Astrocyte (in vitro differentiated cells and primary cell): ENCODE measurements at regions not wholly inside any gene's neighbourhood (a gene's known extent, or its start where the extent isn't known, plus 50 kb on each side); places are given as distances from the start of the nearest gene placed in this dataset.
"Not testable (repeated sequence)": the region's sequence is repeated elsewhere in the genome, so short reads cannot be mapped to it uniquely, and the experiment has no call there.

ENCODE experiments used
- DNase-seq: peaks from one replicate; pipeline ENCODE4 v3.0.0-alpha.2; 2010; ENCODE audit warnings: low read depth
- FAIRE-seq: peaks from 2 replicates; lab custom pipeline; 2011; peaks lifted over from hg19 to GRCh38; lab: Jason Lieb, UNC
- H2AFZ ChIP-seq: 2 replicates; pipeline ENCODE4 v1.6.0; 2012; ENCODE audit warnings: low read depth, low read length, inconsistent platforms
- H3K27ac ChIP-seq: 2 replicates; pipeline ENCODE4 v1.5.1; 2011; ENCODE audit warnings: low read depth, low read length, inconsistent platforms
- H3K27me3 ChIP-seq: 2 replicates; pipeline ENCODE4 v1.6.0; 2011; ENCODE audit warnings: low read length, inconsistent platforms; ENCODE audit not compliant: insufficient read depth
- H3K36me3 ChIP-seq: 2 replicates; pipeline ENCODE4 v1.5.1; 2011; ENCODE audit warnings: low read length, inconsistent platforms; ENCODE audit not compliant: insufficient read depth
- H3K4me1 ChIP-seq: 2 replicates; pipeline ENCODE4 v1.5.1; 2011; ENCODE audit warnings: low read length, inconsistent platforms; ENCODE audit not compliant: insufficient read depth
- H3K4me2 ChIP-seq: 2 replicates; pipeline ENCODE4 v1.6.0; 2012; ENCODE audit warnings: low read length, inconsistent platforms
- H3K4me3 ChIP-seq: 2 replicates; pipeline ENCODE4 v1.5.1; 2011; ENCODE audit warnings: low read depth, mild to moderate bottlenecking, low read length, inconsistent platforms; ENCODE audit not compliant: insufficient read depth
- H3K79me2 ChIP-seq: 2 replicates; pipeline ENCODE4 v1.6.0; 2012; ENCODE audit warnings: mild to moderate bottlenecking, low read length, inconsistent platforms; ENCODE audit not compliant: insufficient read depth
- H3K9ac ChIP-seq: 2 replicates; pipeline ENCODE4 v1.6.0; 2012; ENCODE audit warnings: mild to moderate bottlenecking, low read length, inconsistent platforms
- H3K9me3 ChIP-seq: 2 replicates; pipeline ENCODE4 v1.5.1; 2012; ENCODE audit warnings: low read depth, mild to moderate bottlenecking, low read length, inconsistent platforms; ENCODE audit not compliant: insufficient read depth
- H4K20me1 ChIP-seq: 2 replicates; pipeline ENCODE4 v1.6.0; 2012; ENCODE audit warnings: low read length, inconsistent platforms; ENCODE audit not compliant: insufficient read depth
- H3K27ac Mint-ChIP-seq: one replicate; pipeline ENCODE4 v1.8.0; 2021; ENCODE audit warnings: mild to moderate bottlenecking, mixed read lengths; ENCODE audit not compliant: unreplicated experiment
- H3K27me3 Mint-ChIP-seq: one replicate; pipeline ENCODE4 v1.8.0; 2021; ENCODE audit warnings: low read depth, mixed read lengths; ENCODE audit not compliant: unreplicated experiment
- H3K36me3 Mint-ChIP-seq: one replicate; pipeline ENCODE4 v1.8.0; 2021; ENCODE audit warnings: low read depth, mixed read lengths; ENCODE audit not compliant: unreplicated experiment
- H3K4me1 Mint-ChIP-seq: one replicate; pipeline ENCODE4 v1.8.0; 2021; ENCODE audit warnings: low read depth, mixed read lengths; ENCODE audit not compliant: unreplicated experiment
- H3K4me3 Mint-ChIP-seq: one replicate; pipeline ENCODE4 v1.8.0; 2021; ENCODE audit warnings: mild to moderate bottlenecking, moderate library complexity, mixed read lengths; ENCODE audit not compliant: unreplicated experiment
- H3K9me3 Mint-ChIP-seq: one replicate; pipeline ENCODE4 v1.8.0; 2021; ENCODE audit warnings: mild to moderate bottlenecking, mixed read lengths; ENCODE audit not compliant: unreplicated experiment
- TF ChIP-seq, protein P1 (sequence below): IDR thresholded peaks from 2 replicates; pipeline ENCODE4 v1.5.1; 2011; ENCODE audit warnings: low read depth, mild to moderate bottlenecking, inconsistent platforms, low read length, moderate library complexity; ENCODE audit not compliant: insufficient read depth

- H3K4me1 ChIP-seq, H3K4me2 ChIP-seq, H3K79me2 ChIP-seq, H3K9ac ChIP-seq, H3K9me3 ChIP-seq, H3K36me3 ChIP-seq, H3K4me1 Mint-ChIP-seq, H3K36me3 Mint-ChIP-seq, FAIRE-seq, H3K9me3 Mint-ChIP-seq, H2AFZ ChIP-seq, H3K27me3 Mint-ChIP-seq, H3K27ac Mint-ChIP-seq, DNase-seq, H3K27ac ChIP-seq, H3K4me3 ChIP-seq, H4K20me1 ChIP-seq, H3K4me3 Mint-ChIP-seq, H3K27me3 ChIP-seq: not testable (repeated sequence)
- TF ChIP-seq, protein P1, sequence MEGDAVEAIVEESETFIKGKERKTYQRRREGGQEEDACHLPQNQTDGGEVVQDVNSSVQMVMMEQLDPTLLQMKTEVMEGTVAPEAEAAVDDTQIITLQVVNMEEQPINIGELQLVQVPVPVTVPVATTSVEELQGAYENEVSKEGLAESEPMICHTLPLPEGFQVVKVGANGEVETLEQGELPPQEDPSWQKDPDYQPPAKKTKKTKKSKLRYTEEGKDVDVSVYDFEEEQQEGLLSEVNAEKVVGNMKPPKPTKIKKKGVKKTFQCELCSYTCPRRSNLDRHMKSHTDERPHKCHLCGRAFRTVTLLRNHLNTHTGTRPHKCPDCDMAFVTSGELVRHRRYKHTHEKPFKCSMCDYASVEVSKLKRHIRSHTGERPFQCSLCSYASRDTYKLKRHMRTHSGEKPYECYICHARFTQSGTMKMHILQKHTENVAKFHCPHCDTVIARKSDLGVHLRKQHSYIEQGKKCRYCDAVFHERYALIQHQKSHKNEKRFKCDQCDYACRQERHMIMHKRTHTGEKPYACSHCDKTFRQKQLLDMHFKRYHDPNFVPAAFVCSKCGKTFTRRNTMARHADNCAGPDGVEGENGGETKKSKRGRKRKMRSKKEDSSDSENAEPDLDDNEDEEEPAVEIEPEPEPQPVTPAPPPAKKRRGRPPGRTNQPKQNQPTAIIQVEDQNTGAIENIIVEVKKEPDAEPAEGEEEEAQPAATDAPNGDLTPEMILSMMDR, result peak; percentile 40
These were observed 63.0 kb downstream of the CYP4A11 start for GRCh38 chr1:46878173-46878782.

DNA sequence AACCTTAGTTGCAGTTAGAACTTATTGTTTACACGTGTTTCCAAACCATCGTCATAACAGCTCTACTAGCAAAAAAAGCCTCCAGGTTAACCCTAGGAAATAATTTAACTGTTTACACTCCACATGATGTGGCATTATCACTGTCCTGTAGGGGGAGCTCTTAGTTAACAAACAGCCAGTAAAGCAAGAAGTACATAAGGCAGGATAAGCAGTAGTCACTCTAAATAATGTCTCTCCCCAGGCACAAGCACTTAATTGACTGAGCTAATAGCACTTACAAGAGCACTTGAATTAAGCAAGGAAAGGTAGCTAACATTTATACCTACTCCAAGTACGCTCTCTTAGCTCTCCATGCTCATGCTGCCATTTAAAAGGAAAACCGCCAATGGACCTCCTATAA lies 65.2 kb downstream of the CYP4A11 start:
- not testable (repeated sequence) for H2AFZ ChIP-seq, H3K36me3 Mint-ChIP-seq, H3K4me1 Mint-ChIP-seq, H3K27me3 ChIP-seq, H3K4me3 ChIP-seq, FAIRE-seq, H3K4me3 Mint-ChIP-seq, H3K27ac Mint-ChIP-seq, DNase-seq, H3K9me3 ChIP-seq, H4K20me1 ChIP-seq, H3K27me3 Mint-ChIP-seq, H3K9me3 Mint-ChIP-seq, H3K36me3 ChIP-seq, H3K79me2 ChIP-seq, H3K27ac ChIP-seq, H3K4me1 ChIP-seq, H3K9ac ChIP-seq, H3K4me2 ChIP-seq
- TF ChIP-seq, protein P1, result peak; percentile 28
